WI38 (cell line): ENCODE measurements at regions not wholly inside any gene's neighbourhood (a gene's known extent, or its start where the extent isn't known, plus 50 kb on each side); places are given as distances from the start of the nearest gene placed in this dataset.

ENCODE experiments used
- H3K4me3 ChIP-seq: 2 replicates; pipeline ENCODE4 v1.5.1; 2011; ENCODE audit warnings: low read depth, mild to moderate bottlenecking, control low read depth, low read length
- TF ChIP-seq, protein P1 (sequence below): IDR thresholded peaks from 2 replicates; pipeline ENCODE4 v1.5.1; 2012; ENCODE audit warnings: low read depth, mild to moderate bottlenecking, control low read depth, low read length

DNA sequence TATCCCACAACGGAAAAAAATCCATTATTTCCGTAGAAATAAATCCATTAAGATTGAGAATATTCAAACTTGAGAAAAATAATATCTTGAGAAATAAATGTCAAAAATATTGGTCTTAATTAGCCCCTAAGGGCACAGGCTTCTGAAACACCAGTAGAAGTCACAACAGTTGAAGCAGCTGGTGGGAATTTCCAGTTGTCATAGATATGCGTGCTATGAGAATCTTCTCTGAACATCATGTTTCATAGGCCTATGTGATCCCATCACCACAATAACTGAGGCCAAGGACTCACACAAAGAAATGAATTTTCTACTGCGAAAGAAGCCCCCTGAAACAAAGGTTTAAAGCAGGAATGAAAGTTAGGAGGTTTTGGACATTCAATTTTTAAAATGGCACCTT, 292.0 kb downstream of the DTHD1 start:
- TF ChIP-seq, protein P1, sequence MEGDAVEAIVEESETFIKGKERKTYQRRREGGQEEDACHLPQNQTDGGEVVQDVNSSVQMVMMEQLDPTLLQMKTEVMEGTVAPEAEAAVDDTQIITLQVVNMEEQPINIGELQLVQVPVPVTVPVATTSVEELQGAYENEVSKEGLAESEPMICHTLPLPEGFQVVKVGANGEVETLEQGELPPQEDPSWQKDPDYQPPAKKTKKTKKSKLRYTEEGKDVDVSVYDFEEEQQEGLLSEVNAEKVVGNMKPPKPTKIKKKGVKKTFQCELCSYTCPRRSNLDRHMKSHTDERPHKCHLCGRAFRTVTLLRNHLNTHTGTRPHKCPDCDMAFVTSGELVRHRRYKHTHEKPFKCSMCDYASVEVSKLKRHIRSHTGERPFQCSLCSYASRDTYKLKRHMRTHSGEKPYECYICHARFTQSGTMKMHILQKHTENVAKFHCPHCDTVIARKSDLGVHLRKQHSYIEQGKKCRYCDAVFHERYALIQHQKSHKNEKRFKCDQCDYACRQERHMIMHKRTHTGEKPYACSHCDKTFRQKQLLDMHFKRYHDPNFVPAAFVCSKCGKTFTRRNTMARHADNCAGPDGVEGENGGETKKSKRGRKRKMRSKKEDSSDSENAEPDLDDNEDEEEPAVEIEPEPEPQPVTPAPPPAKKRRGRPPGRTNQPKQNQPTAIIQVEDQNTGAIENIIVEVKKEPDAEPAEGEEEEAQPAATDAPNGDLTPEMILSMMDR: no peak

DNA sequence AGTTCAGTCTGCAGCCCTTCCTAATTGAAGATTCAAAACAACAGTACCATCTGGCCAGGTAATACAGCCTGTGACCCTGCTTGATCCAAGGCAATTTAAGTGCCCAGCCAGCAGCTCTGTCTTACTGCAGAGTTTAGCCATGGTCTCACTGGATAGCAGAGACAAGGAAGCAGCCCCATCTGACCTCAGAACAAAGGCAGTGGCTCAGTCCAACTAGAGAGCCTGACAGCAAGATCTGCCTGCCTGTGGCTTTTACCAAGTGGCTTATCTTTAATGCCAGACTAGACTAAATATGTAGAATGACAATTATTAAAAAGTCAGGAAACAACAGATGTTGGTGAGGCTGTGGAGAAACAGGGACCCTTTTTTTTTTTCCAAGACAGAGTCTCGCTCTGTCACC, 293.4 kb downstream of the DTHD1 start:
- no peak overlapping the region for H3K4me3 ChIP-seq
- TF ChIP-seq, protein P1: no peak

More for the DNA sequence above, 292.0 kb downstream of the DTHD1 start:
- no peak overlapping the region for H3K4me3 ChIP-seq

DNA sequence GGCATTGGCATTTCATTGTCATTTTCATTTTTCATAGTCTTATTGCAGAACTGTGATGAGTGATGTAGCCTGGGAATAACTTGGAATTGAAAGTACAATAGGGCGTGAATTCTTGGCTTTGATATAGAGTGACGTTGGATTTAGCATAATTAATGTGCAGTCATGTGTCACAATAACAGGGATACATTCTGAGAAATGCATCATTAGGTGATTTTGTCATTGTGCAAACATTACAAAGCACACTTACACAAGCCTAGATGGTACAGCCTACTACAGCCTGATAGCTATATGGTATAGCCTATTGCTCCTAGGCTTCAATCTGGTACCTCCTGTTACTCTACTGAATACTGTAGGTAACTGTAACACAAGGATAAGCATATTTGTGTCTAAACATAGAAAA, 300.8 kb downstream of the DTHD1 start:
- TF ChIP-seq, protein P1: no peak
- H3K4me3 ChIP-seq: no peak overlapping the region

DNA sequence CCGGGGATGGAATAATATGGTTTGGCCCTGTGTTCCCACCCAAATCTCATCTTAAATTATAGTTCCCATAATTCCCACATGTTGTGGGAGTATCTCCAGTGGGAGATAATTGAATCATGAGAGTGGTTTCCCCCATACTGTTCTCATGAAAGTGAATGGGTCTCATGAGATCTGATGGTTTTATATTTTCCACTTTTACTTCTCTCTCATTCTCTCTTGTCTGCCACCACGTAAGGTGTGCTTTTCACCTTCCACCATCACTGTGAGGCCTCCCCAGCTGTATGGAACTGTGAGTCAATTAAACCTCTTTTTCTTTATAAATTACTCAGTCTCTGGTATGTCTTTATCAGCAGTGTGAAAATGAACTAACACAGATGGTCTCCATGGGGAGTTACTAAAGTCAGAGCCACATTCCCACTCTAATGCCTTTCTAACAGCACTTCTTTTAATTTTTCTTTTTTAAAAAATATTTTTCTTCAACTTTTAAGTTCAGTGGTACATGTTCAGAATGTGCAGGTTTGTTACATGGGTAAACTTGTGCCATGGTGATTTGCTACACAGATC, 306.6 kb downstream of the DTHD1 start:
- TF ChIP-seq, protein P1: no peak
- H3K4me3 ChIP-seq: no peak overlapping the region

DNA sequence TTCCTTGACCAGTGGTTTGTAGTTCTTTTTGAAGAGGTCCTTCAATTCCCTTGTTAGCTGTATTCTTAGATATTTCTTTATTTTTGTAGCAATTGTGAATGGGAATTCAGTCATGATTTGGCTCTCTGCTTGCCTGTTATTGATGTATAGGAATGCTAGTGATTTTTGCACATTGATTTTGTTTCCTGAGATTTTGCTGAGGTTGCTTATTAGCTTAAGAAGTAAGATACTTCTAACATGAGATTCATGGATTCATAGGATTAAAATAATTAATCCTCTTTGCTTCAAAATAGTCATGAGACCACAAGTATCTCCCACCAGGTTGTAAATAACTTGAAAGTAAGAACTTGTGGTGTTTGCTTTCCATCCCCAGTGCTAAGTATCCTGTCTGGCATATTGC, 308.9 kb downstream of the DTHD1 start:
- H3K4me3 ChIP-seq: no peak overlapping the region
- TF ChIP-seq, protein P1: no peak

DNA sequence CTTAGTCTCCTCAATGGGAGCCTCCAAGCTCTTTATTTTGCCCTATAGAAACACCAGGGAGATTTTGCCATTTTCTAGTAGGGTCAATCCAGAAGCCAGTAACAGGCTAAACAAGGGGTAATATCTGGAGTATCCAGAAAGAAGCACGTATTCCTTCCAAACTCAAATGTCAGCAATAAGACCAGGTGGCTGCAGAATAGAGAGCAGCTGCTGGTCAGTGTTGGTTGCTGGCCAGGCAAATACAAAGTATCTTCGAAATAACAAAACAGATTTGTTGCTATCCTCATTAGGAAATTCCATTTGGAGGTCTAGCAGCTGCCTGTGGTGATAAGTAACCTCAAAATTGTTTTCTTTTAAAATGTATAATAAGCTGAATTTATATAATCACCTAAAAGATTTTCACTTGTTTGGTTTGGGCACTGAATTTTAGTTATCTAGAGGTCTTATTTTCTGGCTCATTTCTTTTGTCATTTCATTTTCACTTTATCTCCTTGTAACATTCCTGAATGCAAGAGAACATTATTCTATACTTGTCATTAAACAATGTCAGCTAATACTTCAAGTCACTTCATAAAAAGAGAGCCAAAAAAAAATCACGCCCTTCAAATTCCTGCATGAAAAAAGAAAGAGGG, 320.6 kb downstream of the DTHD1 start:
- no peak overlapping the region for H3K4me3 ChIP-seq
- TF ChIP-seq, protein P1: no peak

DNA sequence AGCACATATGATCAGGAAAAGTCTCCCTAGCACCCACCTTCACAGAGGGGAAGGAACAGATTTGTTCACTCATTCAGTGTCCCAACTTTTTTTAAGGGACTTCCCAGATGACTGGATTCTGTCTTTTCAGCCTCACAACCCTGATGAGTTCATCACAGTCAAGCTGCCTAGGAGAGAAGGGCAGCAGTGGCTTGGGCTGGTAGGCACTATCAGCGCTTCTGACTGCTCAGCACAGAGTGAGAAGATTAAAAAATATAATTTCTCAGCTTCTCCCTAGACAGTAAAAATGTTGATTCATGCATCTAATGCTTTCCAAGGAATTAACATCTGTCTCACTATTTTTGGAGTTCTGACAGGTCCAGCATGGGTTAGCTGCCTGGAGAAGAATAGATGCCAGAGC, 328.2 kb downstream of the DTHD1 start:
- H3K4me3 ChIP-seq: no peak overlapping the region
- TF ChIP-seq, protein P1: no peak
